Nucleus accumbens (tissue), 56 donors: ENCODE measurements at regions not wholly inside any gene's neighbourhood (a gene's known extent, or its start where the extent isn't known, plus 50 kb on each side); places are given as distances from the start of the nearest gene placed in this dataset.
"Not testable (repeated sequence)": the region's sequence is repeated elsewhere in the genome, so short reads cannot be mapped to it uniquely, and the experiment has no call there.

Experiments used
- DNase-seq, 56 donors: peaks; one replicate each; lab custom pipeline; 2025; lab: John Stamatoyannopoulos, UW

DNA sequence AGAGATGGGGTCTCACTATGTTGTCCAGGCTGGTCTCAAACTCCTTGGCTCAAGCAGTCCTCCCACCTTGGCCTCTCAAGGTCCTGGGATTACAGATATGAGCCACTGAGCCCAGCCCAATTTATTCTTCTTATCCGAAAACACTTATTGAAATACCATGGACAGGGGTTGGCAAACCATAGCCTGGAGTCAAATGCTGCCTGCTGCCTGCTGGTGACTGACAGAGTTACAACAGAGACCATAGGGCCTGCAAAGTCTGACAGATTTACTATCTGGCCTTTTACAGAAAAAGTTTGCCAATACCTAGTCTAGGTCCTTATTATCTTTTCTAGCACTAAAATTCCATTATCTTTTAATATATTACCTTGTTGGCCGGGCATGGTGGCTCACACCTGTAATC lies 87.1 kb upstream of the ZNF281 start:
- no peak for DNase-seq

DNA sequence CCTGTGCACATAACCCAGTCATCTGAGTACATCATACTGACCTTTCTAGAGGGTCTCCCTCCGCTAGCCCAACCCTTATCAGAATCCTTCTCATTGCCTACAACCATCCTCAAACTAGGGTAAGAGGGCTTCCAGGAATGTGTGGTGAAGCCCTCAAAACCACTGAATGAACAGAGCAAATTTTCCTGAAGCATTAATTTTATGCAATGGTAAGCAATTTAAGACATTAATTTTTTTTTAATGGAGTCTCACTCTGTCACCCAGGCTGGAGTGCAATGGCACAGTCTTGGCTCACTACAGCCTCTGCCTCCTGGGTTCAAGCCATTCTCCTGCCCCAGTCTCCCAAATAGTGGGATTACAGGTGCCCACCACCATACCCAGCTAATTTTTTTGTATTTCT lies 86.1 kb upstream of the ZNF281 start:
- DNase-seq = no peak

DNA sequence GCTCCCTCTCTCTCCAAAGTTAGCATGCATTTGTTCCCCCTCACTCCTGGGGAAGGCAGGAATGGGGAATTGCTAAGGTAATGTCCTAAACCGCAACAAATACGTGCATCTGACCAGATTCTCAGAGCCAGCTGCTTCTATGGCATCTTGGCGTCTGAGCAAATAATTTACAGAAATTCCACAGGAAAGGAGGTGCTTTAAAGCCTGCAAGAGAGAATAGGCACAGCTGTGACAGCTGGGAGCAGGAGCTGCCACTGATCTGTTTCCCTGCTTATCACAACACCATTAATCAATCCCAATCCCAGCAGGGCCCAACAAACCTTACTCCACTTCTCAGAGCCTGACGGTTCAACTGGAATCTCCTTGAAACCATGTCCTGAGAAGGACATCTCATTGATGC lies 83.5 kb upstream of the ZNF281 start:
- DNase-seq = no peak

DNA sequence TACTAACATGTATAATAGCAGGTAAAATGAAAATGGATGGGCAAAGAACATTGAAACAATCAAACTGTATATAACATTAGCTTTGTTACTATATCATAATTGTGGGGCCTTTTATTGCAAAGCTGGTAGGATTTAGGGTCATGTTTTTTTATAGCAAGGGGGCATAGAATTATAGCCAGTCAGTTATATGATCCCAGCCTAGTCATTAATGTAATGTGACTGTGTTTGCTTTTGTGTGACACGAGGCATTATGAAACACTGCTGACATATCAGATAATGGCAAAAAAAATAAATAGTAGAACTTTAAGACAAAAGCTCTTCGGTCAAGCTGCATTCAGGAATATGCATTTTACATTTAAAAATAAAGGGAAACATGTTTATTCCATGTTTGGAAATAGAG lies 81.3 kb upstream of the ZNF281 start:
- no peak for DNase-seq

DNA sequence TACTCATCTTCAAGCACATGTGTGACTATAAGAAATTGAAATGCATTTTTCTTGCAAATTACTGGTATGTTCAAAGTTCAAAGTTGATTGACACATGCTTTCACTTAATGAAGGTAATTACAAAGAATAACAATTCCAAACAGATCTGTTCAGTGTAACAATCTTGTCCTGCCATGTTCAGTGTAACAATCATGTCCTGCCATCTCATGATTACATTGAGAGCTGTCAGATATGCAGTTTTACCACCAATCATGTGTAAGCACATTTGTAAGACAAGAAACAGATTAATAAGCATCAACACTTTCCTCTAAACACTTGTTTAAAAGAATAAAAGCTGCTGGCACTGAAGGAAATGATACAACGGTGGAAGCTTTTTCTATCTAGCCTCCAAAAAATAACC lies 80.3 kb upstream of the ZNF281 start:
- no peak for DNase-seq

DNA sequence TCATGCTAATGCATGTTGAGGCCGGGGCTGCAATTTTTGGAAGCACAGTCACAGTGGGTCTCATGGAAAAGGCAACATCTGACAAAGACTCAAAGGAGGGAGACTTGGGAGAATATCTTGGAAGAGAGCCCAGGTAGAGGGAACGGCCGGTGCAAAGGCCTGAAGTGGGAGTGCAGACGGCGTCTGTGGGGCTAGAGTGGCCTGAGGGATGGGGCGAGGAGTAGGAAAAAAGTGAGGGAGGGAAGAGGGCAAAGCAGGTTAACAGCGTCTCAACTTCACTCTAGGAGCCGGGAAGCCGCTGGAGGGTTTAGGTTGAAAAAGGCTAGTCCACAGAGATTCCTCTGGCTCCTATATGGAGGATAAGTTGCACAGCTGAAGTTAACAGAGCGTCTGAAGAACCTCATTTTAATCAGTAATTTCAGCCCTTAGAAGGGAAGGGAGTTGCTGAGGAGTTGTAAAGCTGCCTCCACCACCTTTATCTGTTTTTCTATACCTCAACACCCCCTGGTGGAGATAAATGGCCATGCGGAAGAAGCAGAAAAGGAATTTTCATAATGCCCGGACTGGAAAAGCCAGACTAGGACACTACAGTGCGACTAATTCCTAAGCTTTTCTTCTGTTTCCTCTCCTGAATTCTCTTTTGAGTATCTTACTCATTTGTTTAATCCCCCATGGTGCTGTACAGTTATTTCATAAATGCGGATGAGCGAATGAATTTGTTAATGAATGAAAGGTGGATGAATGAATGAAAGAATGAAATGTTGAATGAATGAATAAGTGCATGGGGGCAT lies 78.7 kb upstream of the ZNF281 start:
- DNase-seq = peak in 40 of 56 donors; percentile 4 to 72 (median 24)

DNA sequence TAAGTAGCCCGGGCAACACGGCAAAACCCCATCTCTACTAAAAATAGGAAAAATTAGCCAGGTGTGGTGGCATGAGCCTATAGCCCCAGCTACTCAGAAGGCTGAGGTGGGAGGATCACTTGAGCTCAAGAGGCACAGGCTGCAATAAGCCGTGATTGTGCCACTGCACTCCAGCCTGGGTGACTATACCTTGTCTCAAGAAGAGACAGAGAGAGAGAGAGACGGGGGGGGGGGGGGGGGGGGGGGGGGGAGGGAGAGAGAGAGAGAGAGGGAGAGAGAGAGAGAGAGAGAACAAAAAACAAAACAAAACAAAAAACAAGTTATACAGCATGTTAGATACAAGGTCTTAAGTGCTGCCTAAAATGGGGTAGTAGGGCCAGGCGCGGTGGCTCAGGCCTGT lies 77.8 kb upstream of the ZNF281 start:
- DNase-seq = no peak

DNA sequence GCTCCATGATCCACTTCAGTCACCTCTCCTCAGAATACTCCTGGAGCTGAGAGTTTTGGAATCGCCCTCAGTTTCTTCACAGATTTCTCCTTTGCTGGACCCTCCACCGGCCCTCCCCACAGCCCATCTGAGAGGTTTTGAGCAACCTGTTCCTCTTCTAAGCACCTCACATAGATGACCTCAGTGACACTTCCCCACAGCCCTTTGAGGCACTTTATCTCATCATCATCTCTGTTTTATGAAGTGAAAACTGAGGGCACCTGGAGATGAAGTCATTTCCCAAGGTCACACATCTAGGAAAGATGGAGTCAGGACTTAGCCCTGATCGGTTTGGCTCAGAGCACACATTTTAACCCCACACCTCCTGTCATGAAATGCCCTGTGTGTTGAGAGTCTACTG lies 76.8 kb upstream of the ZNF281 start:
- DNase-seq = no peak

DNA sequence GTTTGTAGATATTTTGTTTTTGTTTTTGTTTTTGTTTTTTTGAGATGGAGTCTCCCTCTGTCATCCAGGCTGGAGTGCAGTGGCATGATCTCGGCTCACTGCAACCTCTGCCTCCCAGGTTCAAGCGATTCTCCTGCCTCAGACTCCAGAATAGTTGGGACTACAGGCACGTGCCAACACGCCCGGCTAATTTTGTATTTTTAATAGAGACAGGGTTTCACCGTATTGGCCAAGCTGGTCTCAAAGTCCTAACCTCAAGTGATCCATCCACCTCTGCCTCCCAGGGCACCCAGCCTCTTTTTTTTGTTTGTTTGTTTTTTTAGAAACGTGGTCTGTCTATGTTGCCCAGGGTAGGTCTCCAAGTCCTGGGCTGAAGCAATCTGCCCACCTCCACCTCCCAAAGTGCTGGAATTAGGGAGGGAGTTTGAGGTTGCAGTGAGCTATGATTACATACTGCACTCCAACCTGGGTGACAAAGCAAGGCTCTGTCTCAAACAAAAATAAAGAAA lies 74.7 kb upstream of the ZNF281 start:
- DNase-seq = not testable (repeated sequence)

DNA sequence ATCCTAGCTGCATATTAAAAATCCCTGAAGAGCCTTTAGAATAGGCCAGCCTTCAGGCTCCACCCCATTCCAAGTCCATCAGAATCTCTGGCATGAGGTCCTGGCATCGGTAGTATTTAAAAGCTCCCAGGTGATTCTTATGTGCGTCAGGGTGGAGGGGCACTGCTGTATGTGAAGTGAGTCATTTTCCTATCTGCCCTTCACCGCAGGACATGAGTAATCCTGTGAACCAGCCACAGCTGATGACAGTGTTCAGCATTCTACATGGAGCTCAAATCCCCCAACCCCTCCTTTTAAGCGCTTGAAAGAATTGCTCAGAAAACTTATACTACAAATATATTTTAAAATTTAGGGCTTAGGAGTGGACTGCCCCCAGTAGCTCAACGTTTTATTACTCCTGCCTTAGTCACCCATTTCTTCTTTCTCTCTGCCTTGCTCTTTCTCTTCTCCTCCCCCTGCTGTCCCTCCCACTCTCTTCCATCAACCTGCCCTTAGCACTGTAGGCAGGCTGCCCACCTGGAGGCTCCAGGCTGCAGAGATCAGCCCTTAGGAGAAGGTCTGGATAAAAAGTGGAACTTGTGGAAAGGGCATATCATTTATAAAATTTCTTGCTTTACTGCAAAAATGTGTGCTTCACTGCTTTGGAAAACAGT lies 73.8 kb upstream of the ZNF281 start:
- no peak for DNase-seq

DNA sequence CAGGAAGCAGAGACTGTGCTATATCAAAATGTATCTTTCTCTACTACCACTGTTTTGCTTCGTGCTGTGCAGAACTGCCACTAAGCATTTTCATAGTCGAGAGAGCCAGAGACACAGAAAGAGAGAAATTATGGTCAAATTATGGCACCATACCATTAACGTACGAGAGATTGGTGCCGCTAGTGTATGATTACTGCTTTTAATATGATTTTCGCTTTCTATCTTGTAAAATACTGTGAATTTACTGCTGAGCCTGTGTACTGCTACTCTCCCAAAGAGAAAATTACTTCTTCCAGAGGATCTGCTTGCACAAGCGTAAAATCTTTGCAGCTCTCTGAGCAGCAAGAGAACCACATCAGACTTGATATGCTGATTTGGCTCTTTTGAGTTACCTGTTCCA lies 71.1 kb upstream of the ZNF281 start:
- no peak for DNase-seq

DNA sequence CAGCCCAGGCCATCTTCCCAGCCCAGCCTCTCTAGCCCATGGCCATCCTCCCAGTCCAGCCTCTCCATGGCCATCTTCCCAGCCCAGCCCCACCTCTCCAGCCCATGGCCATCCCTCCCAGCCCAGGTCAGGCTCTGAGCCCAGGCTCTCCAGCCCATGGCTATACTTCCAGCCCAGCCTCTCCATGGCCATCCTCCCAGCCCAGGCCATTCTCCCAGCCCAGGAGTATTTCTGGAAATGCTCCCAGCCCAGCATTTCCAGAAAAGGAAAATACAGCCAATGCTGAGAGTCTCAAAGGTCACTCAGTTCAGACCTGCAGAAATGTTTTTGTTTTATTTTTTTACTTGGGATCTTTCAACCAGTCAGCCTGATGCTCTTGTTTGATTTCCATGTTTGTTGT lies 70.0 kb upstream of the ZNF281 start:
- no peak for DNase-seq

DNA sequence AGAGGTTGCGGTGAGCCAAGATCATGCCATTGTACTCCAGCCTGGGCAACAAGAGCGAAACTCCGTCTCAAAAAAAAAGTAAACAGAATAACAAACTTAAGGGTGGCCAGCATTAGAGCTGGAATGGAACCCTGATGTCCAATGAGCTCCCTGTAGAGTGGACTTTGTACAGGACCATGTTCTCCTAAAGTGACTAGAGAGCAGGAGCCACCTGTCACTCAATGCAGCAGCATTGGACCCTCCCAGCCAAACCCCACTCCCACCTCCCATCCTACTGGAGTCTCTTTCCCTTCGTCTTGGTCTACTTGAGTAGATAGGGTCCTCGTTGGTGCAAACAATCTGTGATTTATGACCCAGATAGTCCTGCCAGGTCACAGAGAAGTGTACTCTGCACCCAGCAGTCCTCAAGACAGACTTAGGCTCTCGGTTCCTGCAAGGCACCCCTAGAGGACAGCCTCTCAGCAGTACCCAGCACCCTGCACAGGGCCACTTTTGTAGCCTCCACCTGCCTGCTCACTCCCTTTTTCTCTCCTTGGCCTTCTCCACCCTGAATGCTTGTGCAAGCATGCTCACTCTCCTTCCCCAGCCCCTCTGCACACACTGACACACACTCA lies 69.2 kb upstream of the ZNF281 start:
- DNase-seq = no peak

DNA sequence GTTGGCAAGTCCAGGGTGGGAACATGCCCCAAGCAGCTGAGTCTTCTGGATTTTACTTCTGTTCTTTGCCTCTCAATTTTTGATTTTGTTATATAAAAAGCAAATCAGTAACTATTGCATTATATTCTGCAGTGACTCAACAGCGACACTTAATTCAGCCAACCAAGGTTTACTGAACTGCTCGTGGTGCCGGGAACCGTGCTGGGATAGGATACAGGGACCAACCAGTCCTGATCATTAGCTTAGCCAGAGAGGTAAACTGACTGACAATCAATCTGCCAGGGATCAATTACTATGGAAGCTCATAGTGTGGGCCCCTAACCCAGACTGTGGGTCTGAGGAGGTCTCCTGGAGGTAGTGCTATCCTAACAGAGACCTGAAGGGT lies 68.4 kb upstream of the ZNF281 start:
- DNase-seq = no peak

DNA sequence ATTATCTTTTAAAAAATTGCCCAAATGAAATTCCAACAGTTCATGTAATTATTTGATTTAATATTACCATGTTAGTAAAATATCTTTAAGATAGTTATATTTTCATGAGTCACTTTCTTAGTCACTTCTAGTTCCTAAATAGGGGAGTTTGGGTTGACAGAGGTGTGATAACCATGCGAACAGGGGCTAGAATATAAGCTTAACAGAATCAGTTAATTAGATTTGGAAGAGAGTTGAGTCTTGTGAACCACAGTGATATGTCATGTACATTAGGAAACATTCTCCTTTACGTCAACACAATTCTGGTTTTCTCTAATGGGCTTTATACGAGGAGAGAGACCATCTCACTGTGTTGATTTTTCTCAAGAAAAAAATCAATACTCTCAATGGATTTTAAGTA lies 64.8 kb upstream of the ZNF281 start:
- no peak for DNase-seq

DNA sequence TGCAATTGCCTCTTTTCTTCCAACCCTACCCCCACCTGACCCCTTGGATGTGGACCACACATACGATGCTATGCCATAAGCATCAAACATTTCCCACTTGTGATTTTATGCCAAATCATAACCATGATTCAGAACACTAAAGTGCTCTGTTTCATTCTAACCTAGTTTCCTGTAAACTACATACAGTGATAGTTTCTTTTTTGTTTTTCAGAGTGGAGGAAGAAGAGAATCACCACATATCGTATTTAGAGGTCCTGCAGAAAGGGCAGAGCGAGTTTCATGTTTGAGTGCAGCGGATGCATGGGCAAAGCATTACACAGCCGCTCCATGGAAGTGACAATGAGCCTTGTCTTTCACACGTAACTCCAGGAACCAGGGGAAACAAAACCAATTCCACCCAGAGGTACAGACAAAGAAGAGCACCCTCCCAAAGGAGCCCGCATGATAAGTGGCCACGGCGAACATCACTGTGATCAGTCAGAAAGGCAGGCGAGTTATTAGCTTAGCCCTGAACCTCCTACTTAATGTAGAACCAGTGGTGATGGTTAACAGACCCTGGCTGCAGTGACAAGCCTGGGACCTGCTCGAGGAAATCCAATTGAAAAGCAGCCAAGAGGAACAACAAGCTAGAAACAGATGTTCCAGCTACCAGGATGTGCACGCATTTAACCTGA lies 64.0 kb upstream of the ZNF281 start:
- no peak for DNase-seq

DNA sequence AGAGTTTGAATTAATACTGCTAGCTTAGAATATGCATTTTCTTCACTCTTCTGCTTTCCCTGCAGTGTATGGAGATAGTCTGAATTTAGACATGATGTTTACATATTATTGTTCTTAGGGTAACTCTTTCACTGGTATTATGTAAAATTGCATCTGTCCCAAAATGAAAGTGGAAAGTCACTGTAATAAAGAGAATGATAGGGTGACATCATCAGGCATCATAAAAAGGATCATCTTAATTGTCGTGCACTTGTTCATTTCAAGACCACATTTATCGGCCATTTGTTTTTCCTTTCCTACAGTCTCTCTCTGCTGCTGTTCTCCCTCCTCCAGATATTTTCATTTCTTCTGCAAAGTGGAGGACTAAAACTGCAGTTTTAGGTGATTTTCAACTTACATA lies 61.9 kb upstream of the ZNF281 start:
- no peak for DNase-seq

DNA sequence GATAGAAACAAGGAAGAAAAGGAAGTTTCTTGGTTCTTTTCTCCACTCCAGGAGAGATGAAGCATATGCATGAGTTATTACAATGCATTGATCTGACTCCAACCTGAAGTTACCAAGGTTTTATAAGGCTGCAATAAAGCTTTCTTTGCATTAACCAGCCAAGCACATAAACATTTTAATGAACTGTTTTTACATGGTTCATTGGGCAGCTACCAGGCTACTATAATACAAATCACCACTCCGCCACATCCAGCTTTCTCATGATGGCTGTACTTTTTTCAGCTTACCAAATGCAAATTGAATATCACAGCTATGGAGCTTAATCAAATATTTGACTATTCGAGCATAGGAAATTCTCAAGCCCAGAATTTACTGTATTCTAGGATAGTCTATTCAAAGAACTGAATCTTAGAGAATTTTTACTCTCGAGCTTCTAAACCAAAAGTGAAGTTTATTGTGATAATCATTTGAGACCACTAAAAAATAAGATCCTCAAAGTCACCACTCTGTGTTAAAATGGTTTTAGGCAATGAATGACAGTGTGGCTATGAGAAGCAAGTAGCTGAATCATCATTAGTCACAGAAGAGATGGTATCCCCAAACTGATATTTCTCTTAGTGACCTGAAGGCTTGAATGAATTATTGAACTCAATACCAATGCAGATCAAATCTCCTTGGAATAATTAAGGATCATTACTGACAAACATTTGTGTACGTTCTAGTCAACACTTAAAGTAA lies 58.6 kb upstream of the ZNF281 start:
- DNase-seq = no peak

DNA sequence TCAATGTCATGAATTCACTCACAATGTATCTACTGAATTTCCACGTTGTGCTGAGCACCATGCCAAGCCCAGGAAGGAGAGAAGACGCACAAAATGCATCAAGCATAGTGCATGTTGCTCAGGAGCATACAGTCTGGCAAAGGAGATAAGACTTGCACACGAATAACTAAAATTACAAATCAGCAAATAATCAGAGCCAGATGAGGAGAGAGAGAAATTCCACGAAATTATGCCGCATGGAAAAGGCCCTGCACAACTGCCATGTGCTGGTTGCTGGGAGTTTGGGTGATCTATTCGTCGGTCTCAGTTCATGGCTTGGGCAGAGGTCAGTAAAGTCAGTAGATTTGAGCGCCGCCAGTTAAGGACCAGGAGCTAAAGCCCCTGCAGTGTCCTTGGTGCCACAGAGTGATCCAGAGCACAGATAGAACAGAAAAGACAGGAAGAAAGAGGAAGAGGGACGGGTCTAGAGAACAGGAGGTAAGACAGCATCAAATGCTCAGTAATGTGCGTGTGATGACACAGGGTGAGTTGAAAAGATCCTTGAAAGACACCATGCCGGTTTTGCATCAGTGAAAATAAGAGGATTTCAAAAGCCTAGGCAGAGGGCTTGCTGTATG lies 55.1 kb upstream of the ZNF281 start:
- DNase-seq = no peak
